OCI-LY3 (cell line): ENCODE measurements at regions not wholly inside any gene's neighbourhood (a gene's known extent, or its start where the extent isn't known, plus 50 kb on each side); places are given as distances from the start of the nearest gene placed in this dataset.

ENCODE experiments used
- H2AFZ ChIP-seq: fragments of 200-600, 300-600 bp; shearing (Covaris generic); 2 replicates; pipeline ENCODE4 v1.6.0; 2014; ENCODE audit warnings: antibody characterized with exemption, low read depth, low read length
- H3K27ac ChIP-seq: fragments of 200-600, 300-600 bp; sonication (generic); 2 replicates; pipeline ENCODE4 v1.5.1; 2014; ENCODE audit warnings: mild to moderate bottlenecking, low read length, moderate library complexity, mixed read lengths
- H3K27me3 ChIP-seq: fragments of 200-600, 300-600 bp; sonication (generic); 2 replicates; pipeline ENCODE4 v1.6.1; 2014; ENCODE audit warnings: low read depth, low read length, mixed read lengths
- H3K36me3 ChIP-seq: fragments of 200-600, 300-600 bp; sonication (generic); replicated peaks from 2 replicates; pipeline ENCODE3; 2014; ENCODE audit warnings: low read depth, low read length, mixed read lengths
- H3K4me1 ChIP-seq: fragments of 300-600, 200-600 bp; sonication (generic); 2 replicates; pipeline ENCODE4 v1.6.1; 2014; ENCODE audit warnings: low read length, mixed read lengths
- H3K4me2 ChIP-seq: fragments of 200-600, 300-600 bp; sonication (generic); 2 replicates; pipeline ENCODE4 v1.6.1; 2014; ENCODE audit warnings: low read length, mixed read lengths
- H3K4me3 ChIP-seq: fragments of 300-600, 200-600 bp; sonication (generic); 2 replicates; pipeline ENCODE4 v1.5.1; 2014; ENCODE audit warnings: antibody characterized with exemption, mild to moderate bottlenecking, low read length, moderate library complexity
- H3K79me2 ChIP-seq: fragments of 300-600, 200-600 bp; shearing (Covaris generic); 2 replicates; pipeline ENCODE4 v1.6.1; 2014; ENCODE audit warnings: mild to moderate bottlenecking, low read length, mixed read lengths
- H3K9ac ChIP-seq: fragments of 300-600, 200-600 bp; shearing (Covaris generic); 2 replicates; pipeline ENCODE4 v1.6.0; 2014; ENCODE audit warnings: mild to moderate bottlenecking, low read length, moderate library complexity
- H3K9me3 ChIP-seq: fragments of 200-600, 300-600 bp; shearing (Covaris generic); 2 replicates; pipeline ENCODE4 v1.6.1; 2014; ENCODE audit warnings: low read length, mixed read lengths; ENCODE audit not compliant: insufficient read depth
- H4K20me1 ChIP-seq: fragments of 200-600, 300-600 bp; sonication (generic); 2 replicates; pipeline ENCODE4 v1.6.1; 2016; ENCODE audit warnings: low read length, mixed read lengths; ENCODE audit not compliant: insufficient read depth
- EZH2phosphoT487 ChIP-seq: fragments of 200-600 bp; shearing (Covaris generic); IDR thresholded peaks from 2 replicates; pipeline ENCODE4 v1.6.1; 2018; ENCODE audit warnings: antibody characterized with exemption, mixed run types, low read depth
- TF ChIP-seq, protein P1 (sequence below): fragments of 200-600, 300-600 bp; sonication (generic); IDR thresholded peaks from 2 replicates; pipeline ENCODE4 v1.5.1; 2014; ENCODE audit warnings: antibody characterized with exemption, low read length, low read depth

GRCh38 chr4:181323061-181323460 lies 920.1 kb upstream of the TENM3 start:
- TF ChIP-seq EZH2phosphoT487, result no peak
- TF ChIP-seq, protein P1, sequence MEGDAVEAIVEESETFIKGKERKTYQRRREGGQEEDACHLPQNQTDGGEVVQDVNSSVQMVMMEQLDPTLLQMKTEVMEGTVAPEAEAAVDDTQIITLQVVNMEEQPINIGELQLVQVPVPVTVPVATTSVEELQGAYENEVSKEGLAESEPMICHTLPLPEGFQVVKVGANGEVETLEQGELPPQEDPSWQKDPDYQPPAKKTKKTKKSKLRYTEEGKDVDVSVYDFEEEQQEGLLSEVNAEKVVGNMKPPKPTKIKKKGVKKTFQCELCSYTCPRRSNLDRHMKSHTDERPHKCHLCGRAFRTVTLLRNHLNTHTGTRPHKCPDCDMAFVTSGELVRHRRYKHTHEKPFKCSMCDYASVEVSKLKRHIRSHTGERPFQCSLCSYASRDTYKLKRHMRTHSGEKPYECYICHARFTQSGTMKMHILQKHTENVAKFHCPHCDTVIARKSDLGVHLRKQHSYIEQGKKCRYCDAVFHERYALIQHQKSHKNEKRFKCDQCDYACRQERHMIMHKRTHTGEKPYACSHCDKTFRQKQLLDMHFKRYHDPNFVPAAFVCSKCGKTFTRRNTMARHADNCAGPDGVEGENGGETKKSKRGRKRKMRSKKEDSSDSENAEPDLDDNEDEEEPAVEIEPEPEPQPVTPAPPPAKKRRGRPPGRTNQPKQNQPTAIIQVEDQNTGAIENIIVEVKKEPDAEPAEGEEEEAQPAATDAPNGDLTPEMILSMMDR, result no peak
- H3K27me3 ChIP-seq, result no peaks in the 10 kb centered on the region
- H4K20me1 ChIP-seq, result no peaks in the 10 kb centered on the region
- H3K9me3 ChIP-seq, result no peaks in the 10 kb centered on the region
- no peak overlapping the region for H3K9ac ChIP-seq
- H3K79me2 ChIP-seq, result no peaks in the 10 kb centered on the region
- peaks cover 18% of the 10 kb centered on the region for H3K4me1 ChIP-seq
- H3K36me3 ChIP-seq, result no peaks in the 10 kb centered on the region
- H2AFZ ChIP-seq, result no peak overlapping the region; the same call in 1 of the 2 replicates
- no peak overlapping the region for H3K4me3 ChIP-seq
- H3K4me2 ChIP-seq, result no peak overlapping the region
- no peak overlapping the region for H3K27ac ChIP-seq

DNA sequence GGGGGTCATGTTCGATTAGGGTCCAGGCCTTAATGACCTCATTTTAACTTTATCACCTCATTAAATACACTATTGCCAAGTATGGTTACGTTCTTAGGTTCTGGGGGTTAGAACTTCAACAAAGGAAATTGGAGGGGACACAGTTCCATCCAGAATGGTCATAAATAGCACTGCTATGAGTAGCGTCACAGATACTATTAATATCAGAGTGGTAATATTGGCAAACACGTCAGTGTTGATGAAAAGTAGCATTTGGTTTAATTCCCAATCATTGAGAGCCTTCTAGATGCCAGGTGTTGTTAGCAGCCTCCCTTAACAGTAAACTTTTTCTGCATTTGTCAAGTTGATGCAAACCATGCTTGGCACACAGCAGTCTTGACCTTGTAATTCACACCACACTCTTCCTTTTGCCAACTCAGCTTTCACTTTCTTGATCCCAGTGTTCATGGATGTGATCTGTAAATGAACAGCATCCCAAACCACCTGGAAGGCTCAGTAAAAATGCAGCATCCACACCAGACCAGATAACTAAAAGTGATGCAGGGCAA lies 912.5 kb upstream of the TENM3 start:
- no peak overlapping the region for H3K4me2 ChIP-seq
- no peaks in the 10 kb centered on the region for H3K4me1 ChIP-seq

DNA sequence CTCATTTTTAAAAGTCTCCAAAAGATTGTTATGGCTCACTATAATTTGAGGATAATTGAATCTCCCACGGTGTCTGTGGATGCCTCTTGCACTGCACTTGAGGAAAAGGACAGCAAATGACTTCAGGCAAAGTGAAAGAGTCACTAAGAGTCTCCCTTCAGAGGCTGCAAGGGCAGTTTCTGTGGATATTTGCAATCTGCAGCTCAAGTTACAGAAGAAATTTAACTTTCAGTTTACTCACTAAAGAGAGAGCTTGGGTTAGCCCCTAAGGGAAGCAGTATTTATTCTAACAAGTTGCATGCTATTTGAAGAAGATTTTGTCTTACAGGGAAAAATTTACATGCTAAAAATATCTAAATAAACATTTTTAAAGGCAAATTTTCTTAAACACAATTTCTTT lies 912.0 kb upstream of the TENM3 start:
- Histone ChIP-seq H3K36me3 (peaks cover 3% of the 10 kb centered on the region), H2AFZ (no peak overlapping the region), H3K9me3 (peaks cover 8% of the 10 kb centered on the region; the same call in 1 of the 2 replicates), H3K4me3 (no peak overlapping the region), H3K4me1 (no peaks in the 10 kb centered on the region), H4K20me1 (no peaks in the 10 kb centered on the region), H3K27ac (no peak overlapping the region), H3K9ac (no peak overlapping the region), H3K79me2 (no peaks in the 10 kb centered on the region), H3K27me3 (no peaks in the 10 kb centered on the region), H3K4me2 (no peak overlapping the region)
- TF ChIP-seq EZH2phosphoT487, result no peak
- TF ChIP-seq, protein P1, result no peak

More for the DNA sequence above, 912.5 kb upstream of the TENM3 start:
- peaks cover 8% of the 10 kb centered on the region; the same call in 1 of the 2 replicates for H3K9me3 ChIP-seq
- no peak overlapping the region for H2AFZ ChIP-seq
- no peaks in the 10 kb centered on the region for H4K20me1 ChIP-seq
- H3K79me2 ChIP-seq, result no peaks in the 10 kb centered on the region
- no peaks in the 10 kb centered on the region for H3K27me3 ChIP-seq
- no peak overlapping the region for H3K9ac ChIP-seq
- peaks cover 3% of the 10 kb centered on the region for H3K36me3 ChIP-seq
- no peak for TF ChIP-seq EZH2phosphoT487
- TF ChIP-seq, protein P1, result no peak
- H3K4me3 ChIP-seq, result no peak overlapping the region
- H3K27ac ChIP-seq, result no peak overlapping the region

DNA sequence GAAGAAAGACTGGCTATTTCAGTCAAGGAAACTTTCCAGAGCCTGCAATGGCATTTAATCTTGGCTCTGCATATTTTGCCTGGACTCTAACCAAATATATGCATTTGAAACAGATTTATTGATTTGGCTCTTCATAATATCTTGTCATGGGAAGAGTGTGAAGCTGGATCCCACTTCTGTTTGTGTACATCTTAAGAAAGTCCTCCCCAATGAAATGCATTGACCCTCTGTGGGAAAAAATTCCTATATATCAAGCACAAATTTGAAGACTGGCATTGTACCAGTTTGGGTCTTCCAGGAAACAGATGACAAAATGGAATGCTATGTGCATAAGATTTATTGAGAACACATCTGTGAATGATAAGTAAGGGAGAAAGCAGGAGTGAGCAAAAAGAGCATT lies 897.3 kb upstream of the TENM3 start:
- Histone ChIP-seq H3K27me3 (no peaks in the 10 kb centered on the region), H3K9me3 (no peaks in the 10 kb centered on the region; the same call in 1 of the 2 replicates), H3K9ac (no peak overlapping the region), H4K20me1 (no peaks in the 10 kb centered on the region), H3K4me3 (no peak overlapping the region), H2AFZ (no peak overlapping the region), H3K36me3 (no peaks in the 10 kb centered on the region), H3K27ac (no peak overlapping the region), H3K79me2 (no peaks in the 10 kb centered on the region), H3K4me1 (no peaks in the 10 kb centered on the region), H3K4me2 (no peak overlapping the region)
- TF ChIP-seq, protein P1, result no peak
- TF ChIP-seq EZH2phosphoT487, result no peak
